Activated CD4-positive, CD25-positive, alpha-beta regulatory T cell treated with anti-CD3 and anti-CD28 coated beads, Interleukin-2, amount 50 U/mL, for 16 hours (primary cell): ENCODE measurements at regions not wholly inside any gene's neighbourhood (a gene's known extent, or its start where the extent isn't known, plus 50 kb on each side); places are given as distances from the start of the nearest gene placed in this dataset.
"Not testable (repeated sequence)": the region's sequence is repeated elsewhere in the genome, so short reads cannot be mapped to it uniquely, and the experiment has no call there.

ENCODE experiments used
- DNase-seq: peaks from one replicate; pipeline ENCODE4 v3.0.0-alpha.2; 2020; ENCODE audit warnings: low read depth, low spot score

- no peak for DNase-seq
These were observed 144.1 kb upstream of the NRG3 start for GRCh38 chr10:81730891-81731290.

GRCh38 chr10:81733542-81733941 lies 141.5 kb upstream of the NRG3 start:
- no peak for DNase-seq

GRCh38 chr10:81735167-81735566 lies 139.8 kb upstream of the NRG3 start:
- DNase-seq: not testable (repeated sequence)

- no peak for DNase-seq
These were observed 115.9 kb upstream of the NRG3 start for GRCh38 chr10:81759111-81759510.

GRCh38 chr10:81784111-81784597 lies 90.8 kb upstream of the NRG3 start:
- no peak for DNase-seq

- no peak for DNase-seq
These were observed 82.3 kb upstream of the NRG3 start for GRCh38 chr10:81792729-81793128.

GRCh38 chr10:81806842-81807241 lies 68.2 kb upstream of the NRG3 start:
- no peak for DNase-seq

GRCh38 chr10:81814842-81815241 lies 60.2 kb upstream of the NRG3 start:
- no peak for DNase-seq

GRCh38 chr10:81817596-81818170 lies 57.3 kb upstream of the NRG3 start:
- no peak for DNase-seq

GRCh38 chr10:81820418-81820817 lies 54.6 kb upstream of the NRG3 start:
- DNase-seq: no peak
